HEK293 (cell line): ENCODE measurements at regions not wholly inside any gene's neighbourhood (a gene's known extent, or its start where the extent isn't known, plus 50 kb on each side); places are given as distances from the start of the nearest gene placed in this dataset.

Experiments
- CTCF ChIA-PET: fragments of 350-600 bp; formaldehyde crosslinking; extraction: SDS; loops from one replicate; lab custom pipeline; 2021; ENCODE audit warnings: antibody characterized with exemption; lab: Yijun Ruan, JAX
- POLR2A ChIA-PET: fragments of 300-600 bp; formaldehyde crosslinking; extraction: SDS; loops from one replicate; lab custom pipeline; 2020; ENCODE audit warnings: antibody characterized with exemption, inconsistent platforms; lab: Yijun Ruan, JAX
- H3K27ac ChIP-seq: fragments of 200-500 bp; sonication (Bioruptor generic); 2 replicates; pipeline ENCODE4 v1.5.1; 2014; ENCODE audit warnings: low read depth, low read length, control low read depth, inconsistent platforms; ENCODE audit errors: extremely low read depth
- H3K36me3 ChIP-seq, 2 experiments: fragments of 200-500 bp in 1 of 2; sonication (Bioruptor generic) in 1 of 2; 1 replicate in 1 of 2; 2 replicates in 1 of 2; pipeline ENCODE4 v1.5.1; 2014 to 2017; ENCODE audit warnings: inconsistent platforms in 2 of 2, low read length in 2 of 2; ENCODE audit not compliant: control insufficient read depth in 2 of 2, insufficient read depth in 1 of 2
- H3K4me1 ChIP-seq: fragments of 200-500 bp; sonication (Bioruptor generic); 2 replicates; pipeline ENCODE4 v1.5.1; 2014; ENCODE audit warnings: mild to moderate bottlenecking, low read length, inconsistent platforms; ENCODE audit not compliant: control insufficient read depth, insufficient read depth
- H3K4me3 ChIP-seq: 2 replicates; pipeline ENCODE4 v1.5.1; 2011; ENCODE audit warnings: low read depth, mild to moderate bottlenecking, control low read depth, low read length, moderate library complexity
- H3K9me3 ChIP-seq: fragments of 200-500 bp; sonication (Bioruptor generic); 2 replicates; pipeline ENCODE4 v1.5.1; 2014; ENCODE audit warnings: low read depth, low read length, inconsistent platforms; ENCODE audit not compliant: control insufficient read depth, insufficient read depth
- SCRT2 ChIP-seq: fragments of 450-650 bp; formaldehyde crosslinking; IDR thresholded peaks from 2 replicates; pipeline ENCODE4 v1.5.1; 2016; ENCODE audit warnings: missing biosample characterization, missing genetic modification characterization
- SP2 ChIP-seq: fragments of 450-650 bp; formaldehyde crosslinking; IDR thresholded peaks from 2 replicates; pipeline ENCODE4 v1.5.1; 2016; ENCODE audit warnings: missing biosample characterization, missing genetic modification characterization
- YY2 ChIP-seq: fragments of 450-650 bp; formaldehyde crosslinking; IDR thresholded peaks from 2 replicates; pipeline ENCODE4 v1.5.1; 2016; ENCODE audit warnings: missing biosample characterization, missing genetic modification characterization
- ZFP41 ChIP-seq: fragments of 450-650 bp; formaldehyde crosslinking; IDR thresholded peaks from 2 replicates; pipeline ENCODE4 v1.5.1; 2016; ENCODE audit warnings: missing biosample characterization, missing genetic modification characterization, borderline replicate concordance
- ZNF133 ChIP-seq: fragments of 450-650 bp; formaldehyde crosslinking; IDR thresholded peaks from 2 replicates; pipeline ENCODE4 v1.5.1; 2016; ENCODE audit warnings: missing biosample characterization, missing genetic modification characterization
- ZNF223 ChIP-seq: fragments of 450-650 bp; formaldehyde crosslinking; IDR thresholded peaks from 2 replicates; pipeline ENCODE4 v1.5.1; 2016; ENCODE audit warnings: missing biosample characterization, missing genetic modification characterization
- ZNF416 ChIP-seq: fragments of 450-650 bp; formaldehyde crosslinking; IDR thresholded peaks from 2 replicates; pipeline ENCODE4 v1.5.1; 2016; ENCODE audit warnings: missing biosample characterization, missing genetic modification characterization
- ZNF510 ChIP-seq: fragments of 450-650 bp; formaldehyde crosslinking; IDR thresholded peaks from 2 replicates; pipeline ENCODE4 v1.5.1; 2018; ENCODE audit warnings: mild to moderate bottlenecking, missing genetic modification characterization, missing biosample characterization; ENCODE audit not compliant: insufficient replicate concordance
- ZNF544 ChIP-seq: fragments of 450-650 bp; formaldehyde crosslinking; IDR thresholded peaks from 2 replicates; pipeline ENCODE4 v1.5.0; 2017; ENCODE audit warnings: missing biosample characterization, missing genetic modification characterization
- ZNF548 ChIP-seq: fragments of 450-650 bp; formaldehyde crosslinking; IDR thresholded peaks from 2 replicates; pipeline ENCODE4 v1.5.1; 2016; ENCODE audit warnings: missing biosample characterization, missing genetic modification characterization
- ZNF654 ChIP-seq: fragments of 450-650 bp; formaldehyde crosslinking; IDR thresholded peaks from 2 replicates; pipeline ENCODE4 v1.5.1; 2016; ENCODE audit warnings: low read depth, missing biosample characterization, missing genetic modification characterization
- ZNF677 ChIP-seq: fragments of 450-650 bp; IDR thresholded peaks from 2 replicates; pipeline ENCODE4 v1.5.0; 2018; ENCODE audit warnings: missing biosample characterization, mild to moderate bottlenecking, missing genetic modification characterization, moderate library complexity
- TF ChIP-seq, protein P1 (sequence below): fragments of 450-650 bp; formaldehyde crosslinking; IDR thresholded peaks from 2 replicates; pipeline ENCODE4 v1.5.1; 2016; ENCODE audit warnings: missing biosample characterization, missing genetic modification characterization
- TF ChIP-seq, protein P2 (sequence below): fragments of 450-650 bp; formaldehyde crosslinking; IDR thresholded peaks from 2 replicates; pipeline ENCODE4 v1.5.1; 2016; ENCODE audit warnings: missing biosample characterization, missing genetic modification characterization
- TF ChIP-seq, protein P3 (sequence below): fragments of 450-650 bp; formaldehyde crosslinking; IDR thresholded peaks from 2 replicates; pipeline ENCODE4 v1.5.1; 2016; ENCODE audit warnings: missing biosample characterization, missing genetic modification characterization
- TF ChIP-seq, protein P4 (sequence below): fragments of 450-650 bp; formaldehyde crosslinking; conservative IDR thresholded peaks from 2 replicates; pipeline ENCODE4 v1.5.1; 2016; ENCODE audit warnings: low read depth, missing biosample characterization, missing genetic modification characterization

DNA sequence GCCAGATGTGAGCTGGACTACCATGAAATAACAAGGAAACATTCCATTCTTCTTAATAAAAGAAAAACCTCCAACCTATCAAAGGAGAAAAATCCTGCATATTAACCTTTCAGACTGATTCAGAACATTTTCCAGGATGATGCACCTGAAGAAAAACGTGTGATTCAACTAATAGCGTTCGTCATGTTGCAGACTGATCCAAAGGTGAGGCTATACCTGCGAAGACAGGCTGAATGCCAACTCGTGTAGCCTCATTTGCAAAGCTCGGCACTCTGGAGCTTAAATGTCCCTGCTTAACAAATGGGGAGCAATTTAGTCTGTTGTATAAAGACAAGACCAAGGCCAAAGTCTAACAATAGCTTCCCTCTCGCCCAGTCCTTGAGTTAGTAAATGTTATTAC, 172.0 kb upstream of the NOCT start:
- POLR2A ChIA-PET, result no interaction called here
- no peak for TF ChIP-seq ZNF223
- TF ChIP-seq, protein P1, sequence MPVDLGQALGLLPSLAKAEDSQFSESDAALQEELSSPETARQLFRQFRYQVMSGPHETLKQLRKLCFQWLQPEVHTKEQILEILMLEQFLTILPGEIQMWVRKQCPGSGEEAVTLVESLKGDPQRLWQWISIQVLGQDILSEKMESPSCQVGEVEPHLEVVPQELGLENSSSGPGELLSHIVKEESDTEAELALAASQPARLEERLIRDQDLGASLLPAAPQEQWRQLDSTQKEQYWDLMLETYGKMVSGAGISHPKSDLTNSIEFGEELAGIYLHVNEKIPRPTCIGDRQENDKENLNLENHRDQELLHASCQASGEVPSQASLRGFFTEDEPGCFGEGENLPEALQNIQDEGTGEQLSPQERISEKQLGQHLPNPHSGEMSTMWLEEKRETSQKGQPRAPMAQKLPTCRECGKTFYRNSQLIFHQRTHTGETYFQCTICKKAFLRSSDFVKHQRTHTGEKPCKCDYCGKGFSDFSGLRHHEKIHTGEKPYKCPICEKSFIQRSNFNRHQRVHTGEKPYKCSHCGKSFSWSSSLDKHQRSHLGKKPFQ (tag by site-specific recombination), result no peak
- CTCF ChIA-PET, result interaction anchor here (0.7 kb wide), 1 partner anchor 51 kb away, joined by 3 read pairs; no protein-coding TSS in a partner anchor
- Histone ChIP-seq H3K9me3 (no peaks in the 10 kb centered on the region), H3K36me3 (no peaks in the 10 kb centered on the region), H3K4me1 (no peaks in the 10 kb centered on the region), H3K4me3 (no peak overlapping the region), H3K27ac (no peak overlapping the region)

DNA sequence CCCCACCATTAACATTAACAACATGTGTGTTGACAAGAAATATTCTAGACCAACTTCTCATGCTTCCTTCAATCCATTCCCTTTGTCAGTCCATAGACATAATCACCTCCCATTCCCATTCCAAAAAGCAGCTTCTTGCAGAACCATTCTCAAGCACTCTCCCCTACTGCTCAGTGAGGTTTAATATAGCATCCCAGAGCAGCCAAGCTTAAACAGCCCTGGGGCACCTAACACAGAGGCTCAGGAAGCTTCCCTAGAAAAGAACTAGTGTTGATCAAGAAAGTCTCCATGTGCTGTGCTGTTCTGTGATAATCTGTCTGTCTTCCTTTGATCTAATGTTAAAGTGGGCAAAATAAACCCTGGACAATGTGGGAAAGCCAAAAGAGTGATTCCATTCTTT, 174.2 kb upstream of the NOCT start:
- POLR2A ChIA-PET, result no interaction called here
- CTCF ChIA-PET, result no interaction called here
- H3K27ac ChIP-seq, result no peak overlapping the region
- TF ChIP-seq SCRT2 (tag by site-specific recombination) (no peak), ZNF548 (no peak), ZNF654 (tag by site-specific recombination) (no peak), ZNF133 (tag by site-specific recombination) (no peak), ZNF416 (tag by site-specific recombination) (no peak), YY2 (no peak), ZNF510 (no peak), ZNF677 (no peak), SP2 (no peak), ZFP41 (tag by site-specific recombination) (no peak), ZNF544 (no peak)
- TF ChIP-seq, protein P2, sequence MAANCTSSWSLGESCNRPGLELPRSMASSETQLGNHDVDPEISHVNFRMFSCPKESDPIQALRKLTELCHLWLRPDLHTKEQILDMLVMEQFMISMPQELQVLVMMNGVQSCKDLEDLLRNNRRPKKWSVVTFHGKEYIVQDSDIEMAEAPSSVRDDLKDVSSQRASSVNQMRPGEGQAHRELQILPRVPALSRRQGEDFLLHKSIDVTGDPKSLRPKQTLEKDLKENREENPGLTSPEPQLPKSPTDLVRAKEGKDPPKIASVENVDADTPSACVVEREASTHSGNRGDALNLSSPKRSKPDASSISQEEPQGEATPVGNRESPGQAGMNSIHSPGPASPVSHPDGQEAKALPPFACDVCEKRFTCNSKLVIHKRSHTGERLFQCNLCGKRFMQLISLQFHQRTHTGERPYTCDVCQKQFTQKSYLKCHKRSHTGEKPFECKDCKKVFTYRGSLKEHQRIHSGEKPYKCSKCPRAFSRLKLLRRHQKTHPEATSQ (tag by site-specific recombination), result no peak
- TF ChIP-seq, protein P3, sequence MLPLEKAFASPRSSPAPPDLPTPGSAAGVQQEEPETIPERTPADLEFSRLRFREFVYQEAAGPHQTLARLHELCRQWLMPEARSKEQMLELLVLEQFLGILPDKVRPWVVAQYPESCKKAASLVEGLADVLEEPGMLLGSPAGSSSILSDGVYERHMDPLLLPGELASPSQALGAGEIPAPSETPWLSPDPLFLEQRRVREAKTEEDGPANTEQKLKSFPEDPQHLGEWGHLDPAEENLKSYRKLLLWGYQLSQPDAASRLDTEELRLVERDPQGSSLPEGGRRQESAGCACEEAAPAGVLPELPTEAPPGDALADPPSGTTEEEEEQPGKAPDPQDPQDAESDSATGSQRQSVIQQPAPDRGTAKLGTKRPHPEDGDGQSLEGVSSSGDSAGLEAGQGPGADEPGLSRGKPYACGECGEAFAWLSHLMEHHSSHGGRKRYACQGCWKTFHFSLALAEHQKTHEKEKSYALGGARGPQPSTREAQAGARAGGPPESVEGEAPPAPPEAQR (tag by site-specific recombination), result no peak
- TF ChIP-seq, protein P4, sequence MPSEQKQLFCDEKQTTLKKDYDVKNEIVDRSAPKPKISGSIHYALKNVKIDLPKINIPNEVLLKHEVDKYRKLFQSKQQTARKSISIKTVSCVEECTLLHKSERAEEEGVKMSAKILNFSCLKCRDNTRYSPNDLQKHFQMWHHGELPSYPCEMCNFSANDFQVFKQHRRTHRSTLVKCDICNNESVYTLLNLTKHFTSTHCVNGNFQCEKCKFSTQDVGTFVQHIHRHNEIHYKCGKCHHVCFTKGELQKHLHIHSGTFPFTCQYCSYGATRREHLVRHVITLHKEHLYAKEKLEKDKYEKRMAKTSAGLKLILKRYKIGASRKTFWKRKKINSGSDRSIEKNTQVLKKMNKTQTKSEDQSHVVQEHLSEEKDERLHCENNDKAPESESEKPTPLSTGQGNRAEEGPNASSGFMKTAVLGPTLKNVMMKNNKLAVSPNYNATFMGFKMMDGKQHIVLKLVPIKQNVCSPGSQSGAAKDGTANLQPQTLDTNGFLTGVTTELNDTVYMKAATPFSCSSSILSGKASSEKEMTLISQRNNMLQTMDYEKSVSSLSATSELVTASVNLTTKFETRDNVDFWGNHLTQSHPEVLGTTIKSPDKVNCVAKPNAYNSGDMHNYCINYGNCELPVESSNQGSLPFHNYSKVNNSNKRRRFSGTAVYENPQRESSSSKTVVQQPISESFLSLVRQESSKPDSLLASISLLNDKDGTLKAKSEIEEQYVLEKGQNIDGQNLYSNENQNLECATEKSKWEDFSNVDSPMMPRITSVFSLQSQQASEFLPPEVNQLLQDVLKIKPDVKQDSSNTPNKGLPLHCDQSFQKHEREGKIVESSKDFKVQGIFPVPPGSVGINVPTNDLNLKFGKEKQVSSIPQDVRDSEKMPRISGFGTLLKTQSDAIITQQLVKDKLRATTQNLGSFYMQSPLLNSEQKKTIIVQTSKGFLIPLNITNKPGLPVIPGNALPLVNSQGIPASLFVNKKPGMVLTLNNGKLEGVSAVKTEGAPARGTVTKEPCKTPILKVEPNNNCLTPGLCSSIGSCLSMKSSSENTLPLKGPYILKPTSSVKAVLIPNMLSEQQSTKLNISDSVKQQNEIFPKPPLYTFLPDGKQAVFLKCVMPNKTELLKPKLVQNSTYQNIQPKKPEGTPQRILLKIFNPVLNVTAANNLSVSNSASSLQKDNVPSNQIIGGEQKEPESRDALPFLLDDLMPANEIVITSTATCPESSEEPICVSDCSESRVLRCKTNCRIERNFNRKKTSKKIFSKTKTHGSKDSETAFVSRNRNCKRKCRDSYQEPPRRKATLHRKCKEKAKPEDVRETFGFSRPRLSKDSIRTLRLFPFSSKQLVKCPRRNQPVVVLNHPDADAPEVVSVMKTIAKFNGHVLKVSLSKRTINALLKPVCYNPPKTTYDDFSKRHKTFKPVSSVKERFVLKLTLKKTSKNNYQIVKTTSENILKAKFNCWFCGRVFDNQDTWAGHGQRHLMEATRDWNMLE (tag by site-specific recombination), result no peak
- no peaks in the 10 kb centered on the region for H3K4me1 ChIP-seq
- no peaks in the 10 kb centered on the region for H3K36me3 ChIP-seq
- no peak overlapping the region for H3K4me3 ChIP-seq
- no peaks in the 10 kb centered on the region for H3K9me3 ChIP-seq
